SHP77 (cell line): ENCODE measurements at regions not wholly inside any gene's neighbourhood (a gene's known extent, or its start where the extent isn't known, plus 50 kb on each side); places are given as distances from the start of the nearest gene placed in this dataset.

ENCODE experiments used
- DNase-seq, 2 experiments: peaks; one replicate each; lab custom pipeline; 2025; lab: John Stamatoyannopoulos, UW

- peak in 1 of 2 experiments; percentile 4 for DNase-seq
Measured at GRCh38 chr10:3464760-3465405, 292.3 kb upstream of the PITRM1 start.

GRCh38 chr10:3460420-3461128, 288.0 kb upstream of the PITRM1 start:
- DNase-seq, result no peak

- no peak for DNase-seq
Measured at GRCh38 chr10:3455385-3456334, 283.1 kb upstream of the PITRM1 start.

GRCh38 chr10:3452683-3453361, 280.2 kb upstream of the PITRM1 start:
- no peak for DNase-seq

- no peak for DNase-seq
Measured at GRCh38 chr10:3452173-3452626, 279.6 kb upstream of the PITRM1 start.

- no peak for DNase-seq
Measured at GRCh38 chr10:3451516-3452172, 279.1 kb upstream of the PITRM1 start.

- DNase-seq, result no peak
Measured at GRCh38 chr10:3446221-3446620, 273.6 kb upstream of the PITRM1 start.

GRCh38 chr10:3445648-3446047, 273.1 kb upstream of the PITRM1 start:
- no peak for DNase-seq

GRCh38 chr10:3442451-3442990, 269.9 kb upstream of the PITRM1 start:
- DNase-seq, result no peak

GRCh38 chr10:3439183-3439582, 266.6 kb upstream of the PITRM1 start:
- no peak for DNase-seq

GRCh38 chr10:3438606-3439005, 266.0 kb upstream of the PITRM1 start:
- no peak for DNase-seq

- no peak for DNase-seq
Measured at GRCh38 chr10:3435671-3436070, 263.1 kb upstream of the PITRM1 start.

GRCh38 chr10:3433988-3434387, 261.4 kb upstream of the PITRM1 start:
- no peak for DNase-seq

- no peak for DNase-seq
Measured at GRCh38 chr10:3433131-3433530, 260.5 kb upstream of the PITRM1 start.

GRCh38 chr10:3432081-3432825, 259.7 kb upstream of the PITRM1 start:
- no peak for DNase-seq

- DNase-seq, result no peak
Measured at GRCh38 chr10:3430501-3430900, 257.9 kb upstream of the PITRM1 start.

- no peak for DNase-seq
Measured at GRCh38 chr10:3429676-3430075, 257.1 kb upstream of the PITRM1 start.

GRCh38 chr10:3428826-3429225, 256.2 kb upstream of the PITRM1 start:
- no peak for DNase-seq

- no peak for DNase-seq
Measured at GRCh38 chr10:3427950-3428354, 255.4 kb upstream of the PITRM1 start.

GRCh38 chr10:3427347-3427746, 254.8 kb upstream of the PITRM1 start:
- no peak for DNase-seq
